OCI-LY3 (cell line): ENCODE measurements at regions not wholly inside any gene's neighbourhood (a gene's known extent, or its start where the extent isn't known, plus 50 kb on each side); places are given as distances from the start of the nearest gene placed in this dataset.

Experiments
- EZH2phosphoT487 ChIP-seq: fragments of 200-600 bp; shearing (Covaris generic); IDR thresholded peaks from 2 replicates; pipeline ENCODE4 v1.6.1; 2018; ENCODE audit warnings: antibody characterized with exemption, mixed run types, low read depth
- TF ChIP-seq, protein P1 (sequence below): fragments of 200-600, 300-600 bp; sonication (generic); IDR thresholded peaks from 2 replicates; pipeline ENCODE4 v1.5.1; 2014; ENCODE audit warnings: antibody characterized with exemption, low read length, low read depth

DNA sequence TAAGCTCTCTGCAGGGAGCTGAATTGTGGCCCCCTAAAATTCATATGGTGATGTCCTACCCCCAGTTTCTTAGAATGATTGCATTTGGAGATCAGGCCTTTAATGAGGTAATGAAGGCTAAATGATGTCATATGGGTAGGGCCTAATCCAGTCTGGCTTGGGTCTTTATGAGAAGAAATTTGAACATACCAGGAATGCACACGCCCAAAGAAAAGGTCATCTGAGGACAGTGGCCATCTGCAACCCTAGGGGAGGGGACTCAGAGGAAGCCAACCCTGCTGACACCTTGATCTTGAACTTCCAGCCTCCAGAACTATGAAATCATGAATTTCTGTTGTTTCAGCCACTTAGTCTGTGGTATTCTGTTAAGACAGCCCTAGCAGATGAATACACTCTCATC, 426.7 kb downstream of the EPHA4 start:
- TF ChIP-seq, protein P1, sequence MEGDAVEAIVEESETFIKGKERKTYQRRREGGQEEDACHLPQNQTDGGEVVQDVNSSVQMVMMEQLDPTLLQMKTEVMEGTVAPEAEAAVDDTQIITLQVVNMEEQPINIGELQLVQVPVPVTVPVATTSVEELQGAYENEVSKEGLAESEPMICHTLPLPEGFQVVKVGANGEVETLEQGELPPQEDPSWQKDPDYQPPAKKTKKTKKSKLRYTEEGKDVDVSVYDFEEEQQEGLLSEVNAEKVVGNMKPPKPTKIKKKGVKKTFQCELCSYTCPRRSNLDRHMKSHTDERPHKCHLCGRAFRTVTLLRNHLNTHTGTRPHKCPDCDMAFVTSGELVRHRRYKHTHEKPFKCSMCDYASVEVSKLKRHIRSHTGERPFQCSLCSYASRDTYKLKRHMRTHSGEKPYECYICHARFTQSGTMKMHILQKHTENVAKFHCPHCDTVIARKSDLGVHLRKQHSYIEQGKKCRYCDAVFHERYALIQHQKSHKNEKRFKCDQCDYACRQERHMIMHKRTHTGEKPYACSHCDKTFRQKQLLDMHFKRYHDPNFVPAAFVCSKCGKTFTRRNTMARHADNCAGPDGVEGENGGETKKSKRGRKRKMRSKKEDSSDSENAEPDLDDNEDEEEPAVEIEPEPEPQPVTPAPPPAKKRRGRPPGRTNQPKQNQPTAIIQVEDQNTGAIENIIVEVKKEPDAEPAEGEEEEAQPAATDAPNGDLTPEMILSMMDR = no peak
- no peak for TF ChIP-seq EZH2phosphoT487
